ENCODE measurements at regions not wholly inside any gene's neighbourhood (a gene's known extent, or its start where the extent isn't known, plus 50 kb on each side); places are given as distances from the start of the nearest gene placed in this dataset.

DNA sequence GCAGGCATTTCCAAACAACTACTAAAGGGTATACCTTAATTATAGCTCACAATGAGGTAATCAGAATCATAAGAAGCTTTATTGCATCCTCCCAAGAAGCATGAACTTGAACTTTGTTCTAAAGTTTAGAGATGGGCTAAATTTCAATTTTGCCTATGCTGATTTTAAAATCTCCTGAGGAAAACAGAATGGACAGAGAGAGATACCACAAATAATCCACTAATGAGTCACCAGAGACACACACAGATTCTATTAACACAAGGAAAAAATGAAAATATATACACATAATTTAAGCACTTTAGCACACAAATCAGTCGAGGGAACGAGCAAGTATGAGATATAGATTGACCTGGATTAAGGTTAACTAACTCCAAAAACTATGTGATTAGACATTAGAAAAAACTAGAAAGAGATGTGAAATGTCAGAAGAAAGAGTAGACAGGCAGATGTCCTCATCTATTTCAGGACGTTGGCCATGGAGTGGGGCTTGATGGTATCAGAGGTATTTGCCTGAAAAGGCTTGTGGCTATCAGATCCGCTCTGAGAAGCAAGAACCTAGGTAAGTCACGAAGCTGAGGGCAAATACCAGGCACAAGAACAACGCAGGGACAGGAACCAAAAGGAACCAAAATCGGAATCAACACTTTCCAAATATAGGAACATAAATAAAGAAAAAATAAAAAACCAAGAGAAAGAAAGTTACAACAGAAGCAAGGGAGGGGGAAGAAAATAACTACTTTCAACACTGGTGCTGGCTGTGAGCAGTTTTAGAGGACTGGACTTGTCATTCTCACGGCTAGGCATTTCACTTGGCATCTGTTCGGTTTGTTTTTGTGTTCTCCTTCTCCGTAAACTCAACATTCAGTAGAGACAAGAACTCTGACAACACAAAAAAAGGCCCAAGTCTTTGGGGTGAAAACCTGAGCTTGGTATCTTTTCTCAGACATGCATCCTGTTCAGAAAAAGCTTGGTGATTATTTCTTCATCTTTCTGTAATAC lies 294.6 kb upstream of the PUM3 start:
- Histone ChIP-seq H3K27ac (no peak overlapping the region), H3K27me3 (no peaks in the 10 kb centered on the region), H3K36me3 (no peaks in the 10 kb centered on the region), H3K9me3 (peaks cover 0 to 4% (median 0%) of the 10 kb centered on the region in 4 donors), H3K4me3 (no peak overlapping the region), H3K4me1 (no peaks in the 10 kb centered on the region)
- no peak for TF ChIP-seq EP300 (IDR thresholded peaks at IDR 0.05)
- TF ChIP-seq POLR2A (IDR thresholded peaks at IDR 0.05): no peak
- TF ChIP-seq POLR2AphosphoS5 (IDR thresholded peaks at IDR 0.05): no peak
- no peak for TF ChIP-seq CTCF (IDR thresholded peaks at IDR 0.05)
- WGBS, 2 donors: 74 to 75% methylated on average over 10 of the region's 10 CpGs
- intact Hi-C loops (cut with DNase I): no loop called here
- no peak for DNase-seq

GRCh38 chr9:3137347-3137695 lies 293.4 kb upstream of the PUM3 start:
- DNase-seq: no peak
- 59 to 80% methylated on average over 3 of the region's 3 CpGs for WGBS, 2 donors
- no peaks in the 10 kb centered on the region for H3K36me3 ChIP-seq

DNA sequence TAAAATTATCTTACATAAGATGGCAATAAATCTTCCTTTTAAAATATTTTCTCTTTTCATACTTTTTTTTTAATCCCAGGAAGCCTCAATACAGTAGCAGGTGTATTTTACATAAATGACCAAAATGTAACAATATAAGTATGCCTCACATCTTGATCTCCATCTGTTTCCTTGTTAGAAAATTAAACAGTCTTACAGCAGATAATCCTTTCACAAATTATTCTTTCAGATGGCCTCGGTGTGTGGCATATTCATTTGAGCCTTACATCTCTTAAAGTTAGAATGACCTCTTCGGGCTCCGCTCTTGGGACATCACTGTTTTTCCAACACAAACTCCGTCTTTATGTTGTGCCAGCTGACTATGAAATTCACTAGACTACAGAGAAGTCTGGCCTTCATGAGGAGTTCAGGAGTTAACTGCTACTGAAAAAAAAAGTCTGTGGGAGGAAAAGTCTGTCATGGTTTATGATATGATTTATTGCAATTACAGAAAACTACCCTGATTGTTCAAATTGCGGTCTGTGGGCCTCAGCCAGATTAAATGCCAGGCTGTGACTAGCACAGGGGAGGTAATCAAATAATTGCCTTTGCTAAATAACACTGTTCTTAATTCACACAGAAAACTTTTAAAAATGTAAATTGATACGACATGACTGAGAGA lies 292.9 kb upstream of the PUM3 start:
- DNase-seq: no peak
- Histone ChIP-seq H3K9me3 (no peaks in the 10 kb centered on the region), H3K27ac (no peak overlapping the region), H3K27me3 (no peaks in the 10 kb centered on the region), H3K36me3 (no peaks in the 10 kb centered on the region), H3K4me3 (no peak overlapping the region), H3K4me1 (no peaks in the 10 kb centered on the region)
- 47 to 65% methylated on average over 6 of the region's 6 CpGs for WGBS, 2 donors
- intact Hi-C loops (cut with DNase I): no loop called here
- TF ChIP-seq CTCF (IDR thresholded peaks at IDR 0.05): no peak
- no peak for TF ChIP-seq POLR2AphosphoS5 (IDR thresholded peaks at IDR 0.05)
- no peak for TF ChIP-seq EP300 (IDR thresholded peaks at IDR 0.05)
- no peak for TF ChIP-seq POLR2A (IDR thresholded peaks at IDR 0.05)

More at GRCh38 chr9:3137347-3137695, 293.4 kb upstream of the PUM3 start:
- Histone ChIP-seq H3K27ac (no peak overlapping the region), H3K4me3 (no peak overlapping the region), H3K9me3 (no peaks in the 10 kb centered on the region), H3K4me1 (no peaks in the 10 kb centered on the region), H3K27me3 (no peaks in the 10 kb centered on the region)
- intact Hi-C loops (cut with DNase I): no loop called here
- no peak for TF ChIP-seq POLR2AphosphoS5 (IDR thresholded peaks at IDR 0.05)
- no peak for TF ChIP-seq CTCF (IDR thresholded peaks at IDR 0.05)
- no peak for TF ChIP-seq EP300 (IDR thresholded peaks at IDR 0.05)
- TF ChIP-seq POLR2A (IDR thresholded peaks at IDR 0.05): no peak

DNA sequence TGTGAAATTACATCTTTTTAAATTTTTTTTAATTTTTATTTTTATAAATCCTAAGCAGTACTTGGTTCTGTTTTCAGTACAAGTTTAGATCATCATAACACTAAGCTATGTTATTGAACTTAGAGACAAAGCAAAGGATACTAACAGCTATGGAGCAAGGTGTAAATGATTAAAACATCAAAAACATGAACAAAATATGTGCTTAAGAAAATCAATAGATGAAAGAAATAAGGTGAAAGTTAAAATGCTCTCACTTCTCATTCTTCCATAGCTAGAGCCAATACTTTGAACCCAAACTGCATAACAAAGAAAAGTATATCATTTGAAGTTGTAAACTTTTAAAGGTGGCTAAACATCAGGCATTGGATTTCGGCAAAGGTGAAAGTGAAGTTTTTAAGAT lies 292.3 kb upstream of the PUM3 start:
- Histone ChIP-seq H3K4me3 (no peak overlapping the region), H3K27ac (no peak overlapping the region), H3K9me3 (no peaks in the 10 kb centered on the region), H3K4me1 (no peaks in the 10 kb centered on the region), H3K36me3 (no peaks in the 10 kb centered on the region), H3K27me3 (no peaks in the 10 kb centered on the region)
- TF ChIP-seq EP300 (IDR thresholded peaks at IDR 0.05) (no peak), POLR2AphosphoS5 (IDR thresholded peaks at IDR 0.05) (no peak), CTCF (IDR thresholded peaks at IDR 0.05) (no peak), POLR2A (IDR thresholded peaks at IDR 0.05) (no peak)
- DNase-seq: no peak
- intact Hi-C loops (cut with DNase I): no loop called here
- WGBS, 2 donors: 67 to 87% methylated on average over 1 of the region's 1 CpG

All from sigmoid colon (tissue), 6 donors.